T-helper 1 cell (primary cell): ENCODE measurements at regions not wholly inside any gene's neighbourhood (a gene's known extent, or its start where the extent isn't known, plus 50 kb on each side); places are given as distances from the start of the nearest gene placed in this dataset.

Experiments used
- DNase-seq, 5 donors: peaks; one replicate each; pipeline ENCODE4 v3.0.0-alpha.2; 2012 to 2020

DNA sequence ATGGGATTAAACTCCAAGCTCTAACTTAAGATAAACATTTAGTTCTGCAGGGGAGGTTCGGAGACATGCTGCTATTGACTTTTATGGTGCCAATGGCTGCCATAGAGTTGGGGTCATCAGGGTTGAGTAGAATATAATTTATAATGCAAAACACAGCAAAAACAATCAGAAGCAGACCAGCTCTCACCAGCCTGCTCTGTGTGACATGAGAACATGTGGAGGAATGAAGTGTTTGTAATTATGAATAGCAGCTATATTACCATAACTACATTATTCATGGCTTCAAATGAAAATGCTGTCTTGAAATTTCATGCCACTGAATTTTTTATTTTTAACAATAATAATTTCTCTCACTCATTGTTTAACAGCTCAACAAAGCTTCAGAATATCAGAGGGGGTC, 645.6 kb upstream of the CDH8 start:
- no peak for DNase-seq

DNA sequence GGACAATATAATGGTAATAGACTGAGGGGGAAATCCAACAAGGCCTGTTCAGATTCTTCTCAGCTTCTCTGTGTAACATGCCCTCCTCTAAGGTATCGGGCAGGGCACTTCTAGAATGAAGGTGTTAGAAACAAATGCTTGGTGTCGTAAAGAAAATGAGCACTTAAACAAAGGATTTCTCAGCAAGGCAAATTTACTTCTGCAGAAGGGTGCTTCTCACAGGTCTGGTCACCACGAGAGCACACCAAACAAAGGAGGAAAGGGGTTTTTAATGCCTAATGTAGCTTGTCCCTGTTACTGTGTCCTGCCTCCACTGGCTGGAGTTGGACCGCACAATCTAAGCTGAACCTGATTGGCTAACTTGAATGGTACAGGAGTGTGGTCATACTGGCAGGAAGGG, 642.6 kb upstream of the CDH8 start:
- no peak for DNase-seq

DNA sequence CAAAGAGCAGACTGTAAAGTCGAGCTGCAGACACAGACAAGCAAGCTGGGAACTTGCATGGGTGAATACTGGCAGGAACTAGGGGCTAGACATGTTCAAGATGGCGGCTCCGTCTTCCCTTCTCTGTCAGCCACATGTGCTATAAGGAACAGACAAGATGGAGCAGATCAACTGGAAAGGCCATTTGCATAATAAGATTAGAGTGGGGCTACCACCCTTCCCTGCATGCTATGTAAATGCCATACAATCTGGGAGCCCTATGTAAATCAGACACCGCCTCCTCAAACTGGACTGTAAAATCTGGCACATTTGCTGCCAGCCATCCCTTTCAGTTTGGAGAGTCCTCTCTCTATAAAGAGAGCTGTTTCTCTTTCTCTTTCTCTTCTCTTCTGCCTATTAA, 640.1 kb upstream of the CDH8 start:
- DNase-seq, result no peak

DNA sequence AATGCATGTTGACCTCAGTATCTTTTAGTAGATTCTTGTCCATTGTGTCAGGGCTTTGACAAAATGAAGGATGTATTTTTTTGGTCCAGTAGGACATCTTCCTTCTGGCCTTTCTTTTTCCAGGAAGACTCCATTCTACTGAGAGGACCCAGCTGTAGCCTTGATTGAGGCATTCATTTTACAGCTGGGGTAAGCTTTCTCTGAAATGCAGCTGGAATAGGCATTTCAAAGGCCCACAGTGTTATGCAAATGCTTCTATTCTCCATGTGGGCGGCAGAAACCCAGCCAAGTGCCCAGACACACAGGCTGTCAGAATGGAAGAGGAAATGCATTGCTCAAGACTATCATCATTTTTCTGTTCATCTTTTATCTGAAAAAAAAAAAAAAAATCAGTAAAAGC, 629.0 kb upstream of the CDH8 start:
- DNase-seq, result no peak

DNA sequence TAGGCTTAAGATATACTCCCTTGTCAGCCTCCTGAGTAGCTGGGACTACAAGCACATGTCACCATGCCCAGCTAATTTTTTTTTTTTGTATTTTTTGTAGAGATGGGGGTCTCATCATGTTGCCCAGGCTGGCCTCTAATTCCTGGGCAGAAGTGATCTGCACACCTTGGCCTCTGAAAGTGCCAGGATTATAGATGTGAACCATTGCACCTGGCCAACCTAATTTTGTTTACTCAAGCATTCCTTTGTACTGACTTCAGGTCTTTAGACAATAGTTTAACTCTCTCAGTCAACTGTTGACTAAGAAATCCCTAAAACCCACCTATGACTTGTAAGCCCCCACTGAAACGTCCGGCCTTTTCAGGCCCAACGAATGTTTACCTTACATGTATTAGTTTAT, 628.3 kb upstream of the CDH8 start:
- DNase-seq, result no peak

DNA sequence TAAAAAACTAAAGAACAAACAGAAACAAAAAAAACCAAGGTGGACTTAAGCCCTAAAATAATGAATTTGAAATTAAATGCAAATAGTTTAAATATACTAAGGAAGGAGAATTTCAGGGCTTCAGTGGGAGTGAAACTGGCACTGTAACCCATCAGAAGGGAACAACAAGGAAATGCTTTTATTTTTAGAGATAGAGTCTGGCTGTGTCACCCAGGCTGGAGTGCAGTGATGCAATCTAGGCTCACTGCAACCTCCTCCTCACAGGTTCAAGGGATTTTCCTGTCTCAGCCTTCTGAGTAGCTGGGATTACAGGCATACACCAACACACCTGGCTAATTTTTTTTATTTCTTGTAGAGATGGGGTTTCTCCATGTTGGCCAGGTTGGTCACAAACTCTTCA, 625.2 kb upstream of the CDH8 start:
- no peak for DNase-seq

DNA sequence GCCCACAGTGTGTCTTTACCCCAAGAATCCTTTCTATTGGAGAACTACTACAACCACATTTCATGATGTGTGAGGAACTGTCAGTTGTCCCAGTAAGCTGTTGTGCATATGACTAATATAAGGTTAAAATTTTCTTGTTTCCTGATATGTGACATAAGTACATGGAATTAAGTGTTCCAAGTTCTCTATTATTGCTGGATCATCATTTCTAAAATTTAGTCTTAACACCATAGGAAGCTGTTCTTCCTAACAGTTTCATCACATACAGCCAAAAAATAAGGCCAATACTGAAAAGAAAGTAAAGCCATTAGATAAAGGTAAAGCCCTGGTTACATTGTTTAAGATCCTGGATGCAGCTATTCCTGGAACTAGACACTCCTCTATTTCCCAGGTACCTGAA, 620.9 kb upstream of the CDH8 start:
- DNase-seq, result no peak

DNA sequence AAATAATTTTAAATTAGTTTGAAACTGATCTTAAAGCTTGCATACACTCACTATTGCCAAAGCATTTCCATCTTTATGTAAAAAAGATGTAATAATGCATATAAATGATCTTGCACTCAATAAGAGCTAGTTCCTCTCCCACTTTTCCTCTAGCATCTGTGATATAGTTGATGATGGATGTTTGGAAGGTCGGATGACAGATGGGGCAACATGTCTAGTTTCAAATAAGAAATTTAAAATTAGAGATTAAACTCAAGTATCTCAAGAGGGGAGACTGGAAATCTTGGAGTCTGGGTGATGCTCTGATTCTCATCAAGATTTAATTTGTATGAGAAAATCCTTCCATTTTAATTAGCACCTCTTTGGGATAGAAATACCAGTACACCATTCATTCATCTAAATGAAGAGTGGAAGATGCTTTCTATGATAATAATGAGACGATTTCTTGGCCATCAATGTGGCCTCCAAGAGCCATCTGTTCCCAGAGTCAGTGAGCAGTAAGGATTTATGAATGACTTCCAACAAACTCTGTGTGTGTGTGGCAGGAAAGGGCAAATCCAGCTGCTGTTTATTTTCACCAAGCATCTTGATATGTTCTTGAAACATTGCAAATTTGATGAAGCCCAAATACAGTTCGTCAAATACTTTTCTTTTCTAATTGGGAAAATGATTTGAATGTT, 616.3 kb upstream of the CDH8 start:
- DNase-seq, result no peak

DNA sequence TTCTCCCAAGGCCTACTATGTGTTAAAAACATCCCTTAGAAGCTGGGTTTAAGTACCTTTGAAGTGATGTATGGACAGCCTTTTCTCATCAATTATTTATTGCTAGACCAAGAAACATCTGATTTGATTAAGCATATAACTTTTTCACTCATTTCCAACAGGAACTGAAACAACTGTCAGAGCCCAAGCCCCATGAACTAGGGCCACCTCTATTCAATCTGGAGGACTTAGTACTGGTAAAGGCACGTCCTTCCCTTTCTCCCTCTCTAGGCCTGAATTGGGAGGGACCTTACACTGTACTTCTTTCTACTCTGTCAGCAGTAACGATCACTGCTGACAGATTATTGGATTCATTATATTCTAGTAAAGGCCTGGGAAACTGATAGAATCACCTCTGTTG, 612.0 kb upstream of the CDH8 start:
- no peak for DNase-seq

DNA sequence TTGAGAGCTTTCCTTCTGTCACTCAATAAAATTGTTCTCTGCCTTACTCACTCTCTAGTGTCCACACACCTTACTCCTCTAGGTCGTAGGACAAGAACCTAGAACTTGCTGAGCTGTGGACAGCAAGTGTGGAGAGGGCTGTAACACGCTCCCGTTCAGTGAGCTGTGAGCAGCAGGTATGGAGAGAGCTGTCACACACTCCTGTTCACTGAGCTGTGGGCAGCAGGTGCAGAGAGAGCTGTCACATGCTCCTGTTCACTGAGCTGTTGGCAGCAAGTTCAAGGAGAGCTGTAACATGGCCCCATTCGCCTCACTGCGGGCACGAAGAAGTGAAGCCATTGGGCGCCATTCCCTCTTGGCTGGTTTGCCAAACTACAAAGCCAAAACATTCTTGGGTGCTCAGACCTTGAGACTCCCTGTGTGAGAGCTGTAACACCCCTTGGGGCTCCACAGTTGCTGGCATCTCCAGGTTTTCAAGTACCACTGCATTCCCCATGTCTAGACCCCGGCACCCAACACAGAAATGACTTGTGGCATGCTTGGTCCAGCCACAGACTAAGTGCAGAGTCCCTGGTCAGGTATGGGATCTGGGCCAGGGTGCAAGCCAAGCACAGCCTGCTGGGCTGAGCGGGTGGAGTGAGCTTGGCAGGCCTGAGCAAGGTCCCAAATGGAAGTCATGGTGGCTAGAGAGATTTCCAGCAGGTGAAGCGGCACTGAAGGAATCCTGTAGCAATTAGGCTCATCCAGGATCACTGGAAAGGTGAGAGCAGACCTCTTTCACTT, 608.0 kb upstream of the CDH8 start:
- no peak for DNase-seq

DNA sequence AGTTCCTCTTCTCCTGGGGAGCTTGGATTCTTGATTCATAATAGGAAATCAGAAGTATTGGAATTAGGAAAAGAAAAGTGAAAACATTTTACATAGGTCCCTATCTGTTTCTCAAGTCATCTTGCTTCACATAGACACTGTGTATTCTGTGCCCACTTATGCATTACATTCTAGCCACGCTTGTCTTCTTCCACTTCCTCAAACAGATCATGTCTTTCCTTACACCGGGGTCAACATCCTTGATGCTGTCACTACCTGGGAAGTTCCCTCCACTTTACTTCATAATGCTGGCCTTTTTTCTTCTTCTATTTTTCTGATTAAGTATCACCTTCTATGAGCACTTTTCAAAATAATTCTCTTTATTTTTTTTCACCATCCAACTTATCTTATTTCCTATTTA, 606.4 kb upstream of the CDH8 start:
- no peak for DNase-seq

DNA sequence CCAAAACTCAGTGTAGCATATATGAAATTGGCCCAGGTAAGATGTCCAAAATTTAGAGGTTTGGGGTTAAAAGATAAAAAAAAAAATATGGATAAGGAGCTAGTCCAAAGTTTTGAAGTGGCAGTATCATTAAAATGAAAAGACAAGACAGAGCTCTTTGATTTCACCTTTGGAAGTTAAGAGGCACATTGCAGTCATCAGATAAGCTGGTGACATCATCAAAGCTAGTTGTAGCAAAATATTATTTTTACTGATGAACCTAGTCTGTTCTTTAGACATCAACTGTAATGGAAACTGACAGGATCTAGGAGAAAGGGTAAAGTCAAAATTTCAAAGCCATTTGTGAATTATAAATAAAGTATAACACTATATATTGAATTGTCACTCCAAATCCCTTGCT, 603.7 kb upstream of the CDH8 start:
- no peak for DNase-seq

DNA sequence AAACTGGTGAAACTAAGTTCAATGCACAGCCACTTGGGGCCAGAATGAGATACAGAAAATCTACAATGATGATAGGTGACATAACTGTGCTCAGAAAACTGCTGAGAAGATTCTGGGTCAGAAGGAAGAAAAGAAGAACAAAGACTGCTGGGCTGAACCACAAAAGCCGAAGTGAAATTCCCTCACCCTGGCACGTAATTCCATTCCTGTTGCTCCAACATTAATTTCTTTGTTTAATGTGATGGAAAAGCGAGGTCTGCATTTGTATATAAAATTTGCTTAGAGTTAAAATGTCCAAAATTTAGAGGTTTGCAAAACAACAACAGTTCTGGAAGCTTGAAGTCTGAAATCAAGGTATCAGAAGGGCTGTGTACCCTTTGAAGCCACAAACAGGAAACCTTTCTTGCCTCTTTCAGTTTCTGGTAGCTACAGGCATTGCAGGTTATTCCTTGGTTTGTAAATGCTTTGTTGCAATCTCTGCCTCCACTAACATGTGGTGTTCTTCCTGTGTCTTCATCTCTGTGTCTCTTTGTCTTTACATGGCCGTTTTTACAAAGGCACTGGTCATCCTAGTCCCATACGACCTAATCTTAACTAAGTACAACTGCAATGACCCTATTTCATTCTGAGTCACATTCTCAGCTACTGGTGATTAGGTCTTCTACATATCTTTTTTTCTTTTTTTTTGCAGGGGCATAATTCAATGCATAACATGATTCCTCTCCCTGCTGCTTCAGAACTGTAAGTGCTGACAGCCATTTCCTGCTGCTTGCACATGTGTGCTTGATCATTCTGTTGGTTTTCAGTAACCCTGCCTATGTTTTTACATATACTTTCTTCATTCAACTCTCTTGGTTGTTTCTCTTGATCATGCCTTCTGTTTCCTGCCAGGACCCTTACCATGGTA, 603.0 kb upstream of the CDH8 start:
- no peak for DNase-seq

DNA sequence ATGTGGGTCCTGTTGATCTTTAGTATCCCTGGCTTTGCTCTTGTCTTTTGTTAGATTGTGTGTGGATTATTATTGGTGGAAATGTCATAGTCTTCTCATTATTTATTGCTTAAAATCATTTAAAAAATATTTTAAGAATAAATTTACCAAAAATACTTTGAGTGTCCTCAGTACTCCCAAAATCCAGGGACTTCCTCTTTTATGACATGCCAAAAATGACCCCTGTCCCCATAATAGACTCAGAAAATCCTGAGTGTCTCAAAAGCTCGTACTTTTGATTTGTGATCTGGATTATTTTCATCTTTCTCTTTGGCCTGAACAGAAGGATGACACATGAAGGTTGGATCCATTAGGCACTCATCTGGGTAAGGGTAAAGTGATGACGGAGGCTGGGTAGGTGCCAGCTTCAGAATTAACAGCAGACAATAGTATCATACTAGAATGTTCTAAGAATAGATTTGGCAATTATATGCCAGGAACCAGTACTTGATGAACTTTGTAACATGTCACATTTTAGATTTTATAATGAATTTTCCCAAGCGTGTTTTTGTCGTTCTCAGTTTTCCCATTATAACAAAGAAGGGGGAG, 602.2 kb upstream of the CDH8 start:
- no peak for DNase-seq

DNA sequence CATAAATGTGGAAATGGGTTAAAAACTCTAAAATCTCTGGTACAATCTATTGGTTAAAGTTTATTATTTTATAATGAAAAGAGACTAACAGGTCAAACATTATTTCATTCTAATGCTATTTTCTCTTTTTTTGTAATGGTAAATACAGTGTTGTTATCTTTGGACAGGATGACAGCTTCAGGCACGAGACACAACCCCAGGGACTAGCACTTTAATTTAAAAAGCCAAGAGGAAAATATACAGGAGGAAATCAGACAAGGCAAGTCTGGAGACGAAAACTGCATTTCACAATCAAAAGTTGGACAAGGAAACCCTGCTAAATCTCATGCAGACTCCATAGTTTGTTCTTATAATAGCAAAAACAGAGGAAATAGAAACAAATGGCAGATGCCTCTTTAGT, 589.1 kb upstream of the CDH8 start:
- no peak for DNase-seq

DNA sequence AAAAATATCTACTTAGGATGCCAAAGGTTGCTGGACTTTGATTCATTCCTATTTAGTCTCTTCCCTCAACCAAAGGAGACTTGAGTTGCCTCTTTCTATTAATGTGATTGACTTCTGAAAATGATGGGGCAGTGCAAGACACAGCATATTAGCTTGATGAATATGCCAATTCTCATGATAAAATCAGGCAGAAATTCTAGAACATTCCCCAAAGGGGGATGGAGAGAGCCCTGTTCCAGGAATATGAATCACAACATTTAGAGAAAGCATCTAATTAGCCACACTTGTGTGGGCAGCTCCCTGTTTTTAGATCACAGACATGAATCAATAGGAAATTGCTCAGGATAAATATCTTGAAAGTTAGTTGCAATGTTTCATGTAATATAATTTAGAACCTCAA, 584.0 kb upstream of the CDH8 start:
- no peak for DNase-seq

DNA sequence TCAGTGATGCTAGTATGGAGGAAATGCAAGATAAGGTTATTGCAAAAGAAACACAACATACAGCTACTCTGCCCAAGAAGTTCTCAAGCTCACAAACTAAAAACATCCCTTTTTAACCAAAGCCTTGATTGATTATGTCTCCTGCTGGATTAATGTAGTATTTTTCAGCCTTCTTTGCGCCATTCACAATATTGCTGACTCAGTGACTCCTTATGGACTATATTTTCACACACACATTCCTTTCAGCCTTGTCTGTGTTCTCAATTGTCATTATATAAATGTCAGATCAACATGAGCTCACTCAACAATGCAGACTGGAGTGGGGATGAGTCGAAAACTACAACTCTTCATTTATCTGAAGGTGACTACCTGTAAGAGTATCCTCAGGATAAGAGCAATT, 579.3 kb upstream of the CDH8 start:
- DNase-seq, result no peak

DNA sequence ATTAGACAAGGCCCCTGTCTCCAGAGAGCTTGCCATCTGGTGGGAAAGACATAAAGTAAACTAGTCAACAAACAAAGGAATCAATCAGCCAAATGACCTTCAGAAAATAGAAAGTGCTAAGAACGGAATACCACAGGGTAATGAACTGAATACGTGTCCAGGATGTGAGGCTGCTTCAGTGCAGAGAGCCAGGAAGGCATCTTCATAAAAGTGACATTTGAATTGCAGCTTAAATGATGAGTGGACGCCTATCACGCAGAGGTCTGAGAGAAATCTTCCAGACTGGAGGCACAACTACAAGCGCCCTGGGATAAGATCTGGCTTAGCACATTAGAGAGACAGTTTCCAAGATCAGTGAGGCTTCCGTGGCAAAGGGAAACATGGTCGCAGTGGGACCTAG, 574.1 kb upstream of the CDH8 start:
- no peak for DNase-seq

DNA sequence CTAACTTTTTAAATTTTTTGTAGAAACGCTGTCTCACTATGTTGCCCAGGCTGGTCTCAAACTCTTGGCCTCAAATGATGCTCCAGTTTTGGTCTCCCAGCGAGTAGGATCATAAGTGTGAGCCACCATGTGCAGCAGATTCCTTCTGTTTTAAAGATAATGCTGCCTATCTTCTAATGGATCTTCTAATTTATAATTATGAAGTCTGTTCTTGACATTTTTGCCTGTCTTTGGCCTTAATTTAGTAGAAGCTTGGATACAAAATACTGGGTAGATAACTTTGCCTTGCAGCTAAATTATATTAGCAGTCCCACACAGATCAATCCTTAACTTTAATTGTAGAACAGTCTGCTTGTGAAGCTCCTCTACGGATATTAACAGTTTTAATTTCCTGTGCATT, 566.6 kb upstream of the CDH8 start:
- DNase-seq, result no peak

DNA sequence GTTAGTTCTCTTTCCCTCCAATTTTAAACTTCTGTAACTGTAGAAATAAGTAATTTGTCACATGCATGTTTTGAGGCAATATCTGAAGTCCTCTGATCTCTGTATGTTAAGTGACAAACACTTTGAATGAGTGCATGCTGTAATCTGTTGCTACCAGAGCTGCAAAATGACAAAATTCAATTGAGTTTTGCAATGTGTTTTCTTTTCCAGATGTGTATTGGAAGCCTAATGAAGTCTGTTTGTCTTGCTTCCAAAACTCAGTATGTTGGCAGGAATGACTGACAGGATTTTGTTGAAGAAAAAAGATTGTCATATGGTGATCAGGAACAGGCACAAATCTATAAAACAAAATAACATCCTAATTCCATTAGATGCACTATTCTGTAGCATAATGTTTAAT, 561.6 kb upstream of the CDH8 start:
- DNase-seq, result no peak

DNA sequence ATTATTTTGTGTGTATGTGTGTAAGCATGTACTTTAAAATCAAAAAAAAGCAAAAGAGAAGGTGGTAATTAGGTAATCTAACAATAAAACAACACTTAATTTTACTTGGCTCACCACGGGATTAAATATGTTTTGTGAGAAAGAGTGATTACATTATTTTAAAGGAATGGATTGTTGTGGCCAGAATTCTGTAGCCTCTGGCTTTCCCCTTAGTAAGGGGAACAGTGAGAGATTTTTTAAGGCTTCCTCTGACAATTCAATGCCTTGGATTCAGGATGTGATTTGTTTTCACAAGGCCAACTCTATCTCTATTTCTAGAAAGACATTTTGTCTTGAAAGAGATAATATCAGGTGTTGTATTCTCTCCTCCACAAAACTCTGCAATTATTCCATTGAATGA, 560.3 kb upstream of the CDH8 start:
- no peak for DNase-seq

DNA sequence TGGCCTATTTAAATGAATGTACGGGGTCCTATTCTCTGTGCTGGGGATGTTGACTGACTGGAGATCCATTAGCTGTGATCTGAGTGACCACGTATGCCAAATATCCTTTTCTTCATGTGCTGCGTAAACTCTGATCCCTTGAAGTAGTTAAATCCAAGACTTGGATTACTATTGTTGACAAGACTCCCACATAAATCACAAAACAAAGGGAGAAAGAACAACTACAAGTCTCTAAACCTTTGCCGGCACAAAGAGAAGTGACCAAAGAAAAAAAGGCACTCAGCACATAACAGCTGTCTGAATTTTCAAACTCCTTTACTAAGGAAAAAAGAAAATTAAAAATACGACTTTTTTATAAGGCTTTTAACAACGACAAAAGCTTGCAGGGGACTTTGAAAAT, 559.9 kb upstream of the CDH8 start:
- DNase-seq, result no peak

DNA sequence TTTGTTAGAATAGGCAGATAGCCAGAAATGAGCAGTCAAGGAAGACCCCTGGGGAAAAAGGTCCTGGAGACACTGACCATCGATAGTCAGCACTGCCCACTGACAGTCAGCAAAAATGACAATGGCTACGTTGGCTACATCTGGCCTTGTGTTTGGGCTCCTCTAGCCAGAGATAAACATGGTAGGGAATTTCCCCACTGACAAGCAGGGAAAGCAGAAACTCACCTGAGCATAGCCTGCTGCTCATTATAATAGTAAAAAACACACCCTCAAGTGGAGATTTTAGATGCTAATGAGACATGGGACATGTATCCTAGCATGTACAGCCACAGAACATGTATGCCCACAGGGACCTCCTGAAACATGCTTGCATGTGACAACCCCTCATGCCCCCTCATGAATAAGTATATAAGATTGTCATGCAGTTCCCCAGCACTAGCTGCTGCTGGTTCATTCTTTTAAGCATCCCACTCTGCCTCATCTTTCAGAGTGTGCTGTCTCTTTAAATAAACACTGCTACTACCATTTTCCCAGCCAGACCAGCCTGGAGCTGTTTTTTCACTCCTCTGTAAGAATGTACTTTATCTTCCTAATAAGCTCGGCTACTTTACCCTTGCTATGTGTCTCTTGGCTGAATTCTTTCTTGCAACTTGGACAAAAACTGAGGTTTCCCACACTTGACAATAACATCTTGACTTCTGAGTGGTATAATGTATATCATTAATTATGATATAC, 550.1 kb upstream of the CDH8 start:
- no peak for DNase-seq
